Bronchial epithelial cell (primary cell): ENCODE measurements at regions not wholly inside any gene's neighbourhood (a gene's known extent, or its start where the extent isn't known, plus 50 kb on each side); places are given as distances from the start of the nearest gene placed in this dataset.
"Not testable (repeated sequence)": the region's sequence is repeated elsewhere in the genome, so short reads cannot be mapped to it uniquely, and the experiment has no call there.

Source experiments
- DNase-seq: peaks from one replicate; pipeline ENCODE4 v3.0.0-alpha.2; 2010; ENCODE audit warnings: low read depth
- FAIRE-seq: peaks from 2 replicates; lab custom pipeline; 2011; peaks lifted over from hg19 to GRCh38; lab: Jason Lieb, UNC
- H3K27me3 ChIP-seq: 2 replicates; pipeline ENCODE4 v1.5.1; 2011; ENCODE audit warnings: low read length; ENCODE audit not compliant: control insufficient read depth, insufficient read depth
- H3K36me3 ChIP-seq: 2 replicates; pipeline ENCODE4 v1.5.1; 2011; ENCODE audit warnings: low read length; ENCODE audit not compliant: control insufficient read depth, insufficient read depth
- H3K4me3 ChIP-seq: 2 replicates; pipeline ENCODE4 v1.5.1; 2011; ENCODE audit warnings: mild to moderate bottlenecking, low read depth, low read length, control low read depth
- CTCF ChIP-seq: IDR thresholded peaks from 2 replicates; pipeline ENCODE4 v1.5.1; 2011; ENCODE audit warnings: mild to moderate bottlenecking, moderate library complexity, low read length, control low read depth, inconsistent platforms; ENCODE audit not compliant: insufficient read depth, severe bottlenecking

- not testable (repeated sequence) for FAIRE-seq, H3K4me3 ChIP-seq, H3K36me3 ChIP-seq, DNase-seq, H3K27me3 ChIP-seq
- peak; percentile 19 for TF ChIP-seq CTCF
Observed at GRCh38 chr2:158885018-158885678, 83.3 kb upstream of the TANC1 start.

DNA sequence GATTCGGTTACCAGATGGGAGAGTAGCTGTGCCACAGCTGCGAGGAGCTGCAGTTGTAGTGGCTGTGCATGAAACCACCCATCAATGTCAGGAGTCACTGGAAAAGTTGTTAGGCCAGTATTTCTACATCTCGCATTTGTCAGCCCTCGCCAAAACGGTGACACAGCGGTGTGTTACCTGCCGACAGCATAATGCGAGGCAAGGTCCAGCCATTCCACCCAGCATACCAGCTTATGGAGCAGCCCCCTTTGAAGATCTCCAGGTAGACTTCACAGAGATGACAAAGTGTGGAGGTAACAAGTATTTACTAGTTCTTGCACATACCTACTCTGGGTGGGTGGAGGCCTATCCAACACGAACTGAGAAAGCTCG, 82.8 kb upstream of the TANC1 start:
- peak; percentile 91 for DNase-seq
- not testable (repeated sequence) for FAIRE-seq, H3K36me3 ChIP-seq, H3K27me3 ChIP-seq
- H3K4me3 ChIP-seq = peak overlapping the region; percentile 24

DNA sequence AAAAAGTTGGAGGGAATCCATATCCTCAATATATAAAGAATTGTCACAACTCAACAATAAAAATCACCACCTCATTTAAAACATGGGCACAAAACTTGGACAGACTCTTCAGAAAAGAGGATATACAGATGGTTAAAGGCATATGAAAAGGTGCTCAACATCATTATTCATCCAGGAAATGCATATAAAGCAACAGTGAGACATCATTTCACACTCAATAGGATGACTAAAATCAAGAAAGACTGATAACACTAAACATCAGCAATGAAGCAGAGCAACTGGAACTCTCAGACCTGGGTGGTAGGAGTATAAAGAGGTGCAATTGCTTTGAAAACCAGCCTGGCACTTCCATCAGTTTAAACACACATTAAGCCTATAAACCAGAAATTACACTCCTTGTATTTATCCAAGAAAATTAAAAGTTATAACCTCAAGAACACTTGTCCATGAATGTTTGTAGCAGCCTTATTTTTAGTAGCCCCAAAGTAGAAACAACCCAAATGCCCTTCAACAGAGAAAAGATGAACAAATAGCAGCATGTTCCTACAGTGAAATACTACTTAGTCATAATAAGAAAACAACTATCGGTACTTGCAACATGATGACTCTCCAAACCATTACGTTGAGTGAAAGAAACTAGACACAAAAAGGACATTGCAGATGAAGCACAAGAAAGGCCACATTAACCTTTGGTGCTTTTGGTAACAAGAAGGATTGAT, 79.1 kb upstream of the TANC1 start:
- H3K4me3 ChIP-seq = no peak overlapping the region
- H3K27me3 ChIP-seq = no peaks in the 10 kb centered on the region
- no peaks in the 10 kb centered on the region for H3K36me3 ChIP-seq
- DNase-seq (peak; percentile 89), FAIRE-seq (no peak)
- no peak for TF ChIP-seq CTCF

DNA sequence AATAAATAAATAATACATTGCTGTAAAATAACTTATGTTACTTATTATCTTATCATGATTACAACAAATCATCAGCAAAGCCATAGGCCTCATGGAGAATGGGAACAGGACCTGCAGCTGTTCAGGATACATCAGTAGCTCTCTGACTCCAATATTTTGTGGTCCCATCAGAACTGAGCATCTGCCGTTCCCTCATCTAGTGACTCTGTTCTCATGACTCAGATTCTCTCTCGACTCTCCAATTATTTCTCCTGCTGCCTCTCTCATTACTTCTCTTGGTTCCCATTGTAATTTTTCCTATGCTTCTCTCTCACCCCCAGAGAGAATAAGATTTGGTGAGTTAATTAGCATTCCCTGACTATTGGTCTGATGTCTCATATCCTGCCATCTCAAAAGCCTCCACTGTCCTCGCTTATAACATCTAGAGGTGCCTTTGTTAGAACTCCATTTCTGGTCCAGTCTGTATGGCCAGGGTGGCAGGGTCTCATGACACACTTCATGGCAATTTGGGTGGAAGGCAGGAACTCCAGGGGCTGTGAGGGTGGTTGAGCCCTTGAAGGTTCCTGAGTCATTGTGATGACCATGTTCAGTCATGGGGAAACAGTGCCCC, 78.0 kb upstream of the TANC1 start:
- peak; percentile 32 for DNase-seq
- TF ChIP-seq CTCF = no peak
- Histone ChIP-seq H3K27me3 (no peaks in the 10 kb centered on the region), H3K36me3 (no peaks in the 10 kb centered on the region), H3K4me3 (no peak overlapping the region)
- FAIRE-seq = no peak

- peak; percentile 92 for DNase-seq
- Histone ChIP-seq H3K36me3 (no peaks in the 10 kb centered on the region), H3K27me3 (no peaks in the 10 kb centered on the region), H3K4me3 (no peak overlapping the region)
- peak; percentile 7 for FAIRE-seq
- no peak for TF ChIP-seq CTCF
Observed at GRCh38 chr2:158893026-158893425, 75.4 kb upstream of the TANC1 start.

DNA sequence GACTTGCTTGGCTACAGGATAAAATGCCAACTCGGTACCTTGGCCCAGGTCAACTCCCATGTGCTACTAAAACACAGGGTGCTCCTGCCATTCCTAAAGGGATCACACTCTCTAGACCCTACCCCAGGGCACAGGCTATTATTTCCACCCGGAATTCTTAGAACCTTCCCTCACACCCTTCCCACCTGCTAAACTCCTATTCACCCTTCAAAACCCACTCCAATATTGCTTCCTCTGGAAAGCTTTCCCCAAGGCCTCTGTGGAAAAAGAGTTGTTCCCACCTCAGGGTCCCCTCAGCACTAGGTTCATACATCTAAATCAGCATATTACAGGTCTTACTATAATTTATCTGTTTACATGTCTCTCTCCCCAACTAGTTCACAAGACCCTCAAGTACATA, 75.0 kb upstream of the TANC1 start:
- FAIRE-seq = no peak
- no peaks in the 10 kb centered on the region for H3K36me3 ChIP-seq
- no peak for DNase-seq
- no peaks in the 10 kb centered on the region for H3K27me3 ChIP-seq
- no peak overlapping the region for H3K4me3 ChIP-seq
- no peak for TF ChIP-seq CTCF
